Activated T-helper 1 cell treated with anti-CD3 and anti-CD28 coated beads, Interleukin-12 subunit alpha, Interleukin-12 subunit beta, Interleukin-2, Interleukin-4 antibody, amounts not matched to agents 30 ng/mL and 10 ng/mL and 1 ng/mL, durations not matched to agents 14 hours and 24 hours and 36 hours (primary cell): ENCODE measurements at regions not wholly inside any gene's neighbourhood (a gene's known extent, or its start where the extent isn't known, plus 50 kb on each side); places are given as distances from the start of the nearest gene placed in this dataset.

Experiments
- DNase-seq: peaks from one replicate; pipeline ENCODE4 v3.0.0; 2021; ENCODE audit warnings: low spot score
- H3K27ac Mint-ChIP-seq: one replicate; pipeline ENCODE4 v1.8.0; 2021; ENCODE audit warnings: mild to moderate bottlenecking, mixed read lengths
- H3K27me3 Mint-ChIP-seq: one replicate; pipeline ENCODE4 v1.8.0; 2022; ENCODE audit warnings: mild to moderate bottlenecking, moderate library complexity, mixed read lengths; ENCODE audit not compliant: insufficient read depth
- H3K36me3 Mint-ChIP-seq: one replicate; pipeline ENCODE4 v1.8.0; 2021; ENCODE audit warnings: low read depth, mixed read lengths
- H3K4me1 Mint-ChIP-seq: one replicate; pipeline ENCODE4 v1.8.0; 2021; ENCODE audit warnings: low read depth, mixed read lengths
- H3K4me3 Mint-ChIP-seq: one replicate; pipeline ENCODE4 v1.8.0; 2021; ENCODE audit warnings: mild to moderate bottlenecking, moderate library complexity, mixed read lengths
- H3K9me3 Mint-ChIP-seq: one replicate; pipeline ENCODE4 v1.8.0; 2021; ENCODE audit warnings: mixed read lengths
- intact Hi-C: fragments of 100-400 bp; cut with micrococcal nuclease; formaldehyde crosslinking; loops from one replicate; pipeline ENCODE4 v1.15.1; 2024

DNA sequence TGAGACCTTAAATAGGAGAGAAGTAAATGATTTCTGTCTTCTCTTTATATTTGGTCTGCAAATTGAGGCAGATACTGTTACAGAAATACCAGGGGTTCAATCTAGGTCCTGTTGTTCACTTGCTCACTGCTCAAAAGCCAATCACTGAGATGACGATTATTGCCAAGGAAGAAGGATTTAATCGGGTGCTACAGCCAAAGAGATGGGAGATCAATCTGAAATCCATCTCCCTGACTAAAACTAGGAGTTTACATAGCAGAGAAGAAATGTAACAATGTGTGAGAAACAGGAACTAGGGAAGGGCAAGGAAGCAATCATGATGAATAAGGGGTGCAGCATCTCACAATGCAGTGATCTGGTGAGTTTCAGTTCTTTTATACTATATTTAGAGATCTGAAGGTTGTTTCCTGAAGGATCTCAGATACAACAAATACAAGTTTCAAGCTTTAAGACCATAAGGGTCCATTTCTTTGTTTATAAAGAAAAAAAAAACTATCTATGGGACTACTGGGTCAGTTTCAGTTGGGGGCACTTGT lies 117.9 kb upstream of the FAM9B start:
- Mint-ChIP-seq H3K4me3 (no peak overlapping the region), H3K27ac (no peak overlapping the region), H3K36me3 (peaks cover 6% of the 10 kb centered on the region), H3K27me3 (no peaks in the 10 kb centered on the region), H3K4me1 (peaks cover 10% of the 10 kb centered on the region), H3K9me3 (peaks cover 17% of the 10 kb centered on the region)
- DNase-seq: no peak
- intact Hi-C loops: no loop called here

DNA sequence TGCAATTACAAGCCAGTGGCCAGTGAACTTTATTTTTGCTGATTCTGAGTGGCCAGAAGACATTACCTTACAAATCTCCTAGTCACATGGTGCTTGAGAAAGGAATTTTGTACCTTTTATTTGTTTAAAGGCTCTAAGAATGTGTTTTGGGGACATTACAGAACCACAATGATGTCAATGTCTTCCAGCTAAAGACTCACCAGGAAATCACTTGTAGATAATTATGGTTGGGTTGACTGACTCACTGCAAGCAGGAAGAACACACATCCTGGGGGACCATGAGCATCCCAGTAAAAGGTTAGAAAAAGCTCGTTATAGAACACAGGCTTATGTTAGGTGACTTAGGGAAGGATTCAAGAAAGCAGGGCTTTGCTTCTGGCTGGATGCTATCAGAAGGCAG lies 119.4 kb upstream of the FAM9B start:
- no peak overlapping the region for H3K4me3 Mint-ChIP-seq
- peaks cover 10% of the 10 kb centered on the region for H3K4me1 Mint-ChIP-seq
- intact Hi-C loops: loop anchor here (1.0 kb wide), 1 partner anchor 12 kb away; no protein-coding TSS in a partner anchor
- peak overlapping the region; percentile 67 for H3K27ac Mint-ChIP-seq
- no peak for DNase-seq
- H3K36me3 Mint-ChIP-seq: peaks cover 6% of the 10 kb centered on the region
- no peaks in the 10 kb centered on the region for H3K27me3 Mint-ChIP-seq
- peaks cover 17% of the 10 kb centered on the region for H3K9me3 Mint-ChIP-seq

DNA sequence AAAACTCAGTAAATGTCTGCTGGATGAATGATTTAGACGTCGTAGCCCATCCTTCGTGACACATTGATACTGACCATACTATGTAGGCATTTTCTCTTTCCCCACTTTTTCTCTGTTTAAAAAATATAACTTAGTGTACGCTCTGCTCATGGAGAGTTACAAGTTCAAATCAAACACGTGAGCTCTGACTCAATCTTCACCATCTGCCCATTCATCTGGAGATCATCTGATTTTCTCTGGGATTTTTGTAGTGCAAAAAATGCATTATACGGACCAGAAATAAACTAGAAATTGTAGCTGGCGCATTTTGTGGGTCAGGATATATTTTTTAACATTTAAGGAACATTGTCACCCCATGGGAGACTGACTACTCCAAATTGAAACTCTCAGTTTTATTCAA lies 124.7 kb upstream of the FAM9B start:
- H3K4me1 Mint-ChIP-seq: peaks cover 8% of the 10 kb centered on the region
- peaks cover 18% of the 10 kb centered on the region for H3K9me3 Mint-ChIP-seq
- H3K4me3 Mint-ChIP-seq: no peak overlapping the region
- peaks cover 7% of the 10 kb centered on the region for H3K36me3 Mint-ChIP-seq
- H3K27me3 Mint-ChIP-seq: no peaks in the 10 kb centered on the region
- intact Hi-C loops: no loop called here
- no peak for DNase-seq
- H3K27ac Mint-ChIP-seq: no peak overlapping the region

DNA sequence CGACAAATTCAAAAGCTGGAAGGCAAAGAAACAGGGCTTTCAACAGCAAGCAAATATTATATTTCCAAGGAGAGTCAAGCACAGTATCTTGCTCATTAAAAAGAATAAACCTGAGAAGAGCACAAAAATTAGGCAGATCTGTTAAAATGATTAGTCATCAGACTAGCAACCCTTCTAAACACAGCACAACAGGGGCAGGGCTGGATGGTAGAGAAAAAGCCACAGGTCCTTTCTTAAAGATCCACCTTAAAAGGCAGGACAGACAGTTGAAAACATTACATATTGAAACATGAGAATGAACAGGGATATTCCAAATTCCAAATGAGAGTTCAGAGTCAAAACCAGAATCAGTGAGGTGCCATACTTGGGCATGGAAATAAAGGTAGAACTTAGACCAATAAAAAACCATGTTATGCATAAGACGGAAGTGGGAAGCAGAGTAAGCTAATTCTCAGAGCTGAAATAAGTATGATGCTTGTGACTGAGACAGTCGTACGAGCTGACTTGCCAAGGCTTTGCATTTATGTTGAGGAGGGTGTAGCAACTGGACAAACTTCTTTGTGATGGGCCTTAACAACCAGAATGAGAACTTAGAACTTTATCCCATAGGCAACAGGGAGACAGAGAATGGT lies 126.9 kb upstream of the FAM9B start:
- peaks cover 6% of the 10 kb centered on the region for H3K36me3 Mint-ChIP-seq
- H3K4me1 Mint-ChIP-seq: peaks cover 20% of the 10 kb centered on the region
- intact Hi-C loops: loop anchor here (10.0 kb wide), 1 partner anchor 94 kb away; no protein-coding TSS in a partner anchor
- H3K9me3 Mint-ChIP-seq: peaks cover 13% of the 10 kb centered on the region
- DNase-seq: no peak
- H3K27ac Mint-ChIP-seq: no peak overlapping the region
- no peaks in the 10 kb centered on the region for H3K27me3 Mint-ChIP-seq
- H3K4me3 Mint-ChIP-seq: no peak overlapping the region

DNA sequence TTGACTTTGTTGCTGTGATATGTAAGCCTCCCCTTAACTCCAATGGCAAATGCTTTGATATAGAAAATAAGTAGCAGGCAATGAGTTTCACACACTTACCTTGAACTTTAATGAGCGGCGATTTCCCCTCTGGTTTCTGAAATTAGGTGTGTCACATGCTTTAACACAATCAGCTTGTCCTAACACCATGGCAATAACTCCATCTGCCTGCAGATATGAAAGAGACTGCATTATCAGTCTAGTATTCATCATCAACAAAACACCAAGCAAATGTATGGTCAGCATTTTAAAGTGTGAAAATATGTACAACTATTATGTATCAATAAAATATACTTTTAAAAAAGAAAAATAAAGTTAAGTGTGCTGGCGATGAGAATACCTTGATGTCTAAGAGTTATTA lies 128.8 kb upstream of the FAM9B start:
- no peak for DNase-seq
- intact Hi-C loops: loop anchor here (10.0 kb wide), 1 partner anchor 92 kb away; no protein-coding TSS in a partner anchor
- peaks cover 25% of the 10 kb centered on the region for H3K4me1 Mint-ChIP-seq

DNA sequence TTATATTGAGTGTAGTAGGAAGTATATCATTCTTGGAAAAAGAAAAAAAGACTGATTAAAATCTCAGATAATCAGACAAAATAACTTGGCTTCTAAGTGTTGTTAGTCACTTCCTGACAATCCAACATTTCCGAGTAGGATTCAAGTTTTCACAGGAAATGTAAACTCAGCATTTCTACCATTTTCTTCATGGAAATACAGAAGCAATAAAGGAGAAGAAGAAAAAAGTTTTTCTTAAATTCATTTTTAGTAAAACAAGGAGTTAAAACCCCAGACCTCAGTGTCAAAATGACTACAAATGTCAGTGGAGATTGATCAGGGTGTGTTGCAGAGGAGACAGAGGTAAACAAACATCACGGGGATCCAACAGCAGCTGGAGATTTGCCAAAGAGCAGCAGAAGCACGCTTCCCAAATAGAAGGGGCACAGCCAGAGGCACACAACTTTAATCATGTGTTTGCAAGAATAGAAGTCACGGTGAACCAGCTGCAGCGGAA lies 129.3 kb upstream of the FAM9B start:
- H3K9me3 Mint-ChIP-seq: peaks cover 16% of the 10 kb centered on the region
- no peak overlapping the region for H3K27ac Mint-ChIP-seq
- peaks cover 25% of the 10 kb centered on the region for H3K4me1 Mint-ChIP-seq

More for the DNA sequence above, 128.8 kb upstream of the FAM9B start:
- H3K9me3 Mint-ChIP-seq: peaks cover 16% of the 10 kb centered on the region
- H3K36me3 Mint-ChIP-seq: peaks cover 4% of the 10 kb centered on the region
- H3K27ac Mint-ChIP-seq: no peak overlapping the region
- H3K4me3 Mint-ChIP-seq: no peak overlapping the region
- no peaks in the 10 kb centered on the region for H3K27me3 Mint-ChIP-seq

DNA sequence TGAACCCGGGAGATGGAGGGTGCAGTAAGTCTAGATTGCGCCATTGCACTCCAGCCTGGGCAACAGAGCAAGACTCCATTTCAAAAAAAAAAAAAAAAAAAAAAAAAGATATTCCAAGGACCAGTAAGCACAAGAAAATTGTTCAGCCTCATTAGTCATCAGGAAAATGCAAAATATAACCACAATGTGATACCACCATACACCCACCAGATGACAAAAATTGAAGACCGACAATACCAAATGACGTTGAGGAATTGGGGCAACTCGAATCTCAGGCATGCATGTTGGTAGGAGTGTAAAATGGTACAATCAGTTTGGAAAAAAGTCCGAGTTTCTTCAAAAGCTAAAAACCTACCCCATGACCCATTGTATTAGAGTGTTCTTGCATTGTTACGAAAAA lies 130.2 kb upstream of the FAM9B start:
- Mint-ChIP-seq H3K4me1 (peaks cover 25% of the 10 kb centered on the region), H3K4me3 (no peak overlapping the region), H3K9me3 (peaks cover 20% of the 10 kb centered on the region), H3K27ac (no peak overlapping the region), H3K27me3 (no peaks in the 10 kb centered on the region), H3K36me3 (peaks cover 4% of the 10 kb centered on the region)
- DNase-seq: no peak
- intact Hi-C loops: loop anchor here (10.0 kb wide), 1 partner anchor 91 kb away; no protein-coding TSS in a partner anchor

More for the DNA sequence above, 129.3 kb upstream of the FAM9B start:
- intact Hi-C loops: loop anchor here (10.0 kb wide), 1 partner anchor 92 kb away; no protein-coding TSS in a partner anchor
- DNase-seq: no peak
- no peaks in the 10 kb centered on the region for H3K27me3 Mint-ChIP-seq
- H3K4me3 Mint-ChIP-seq: no peak overlapping the region
- H3K36me3 Mint-ChIP-seq: peaks cover 4% of the 10 kb centered on the region

DNA sequence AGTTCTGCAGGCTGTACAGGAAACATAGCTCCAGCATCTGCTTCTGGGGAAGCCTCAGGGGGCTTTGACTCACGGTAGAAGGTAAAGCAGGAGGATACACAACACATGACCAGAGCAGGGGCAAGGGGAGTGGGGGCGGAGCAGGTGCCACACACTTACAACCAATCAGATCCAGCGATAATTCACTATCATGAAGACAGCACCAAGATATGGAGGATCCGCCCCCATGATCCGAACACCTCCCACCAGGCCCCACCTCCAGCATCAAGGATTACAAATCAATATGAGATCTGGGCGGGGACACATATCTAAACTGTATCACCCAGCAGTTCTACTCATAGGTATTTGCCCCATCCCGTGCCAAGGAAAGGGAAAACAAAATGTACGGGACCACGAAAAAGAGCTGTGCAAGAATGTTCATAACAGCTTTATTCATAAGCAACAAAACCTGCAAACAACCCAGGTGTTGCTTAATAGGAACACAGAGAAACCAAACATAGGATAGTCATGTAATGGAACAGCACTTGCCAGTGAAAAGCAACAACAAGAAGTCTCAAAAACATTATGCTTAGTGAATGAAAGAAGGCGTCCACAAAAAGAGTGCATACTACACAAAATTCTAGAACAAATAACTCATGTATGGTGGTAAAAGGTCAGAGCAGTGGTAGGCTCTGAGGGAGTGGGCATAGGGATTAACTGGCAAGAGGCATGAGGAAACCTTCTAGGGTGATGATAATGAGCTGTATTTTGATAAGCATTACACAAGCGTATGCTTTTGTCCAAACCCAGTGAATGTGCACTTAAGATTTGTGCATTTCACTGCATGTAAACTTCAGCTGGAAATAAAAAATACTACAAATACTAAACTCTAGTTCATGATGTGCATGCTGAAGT lies 130.9 kb upstream of the FAM9B start:
- Mint-ChIP-seq H3K27me3 (no peaks in the 10 kb centered on the region), H3K27ac (peak overlapping the region; percentile 84), H3K4me1 (peaks cover 25% of the 10 kb centered on the region), H3K4me3 (no peak overlapping the region), H3K36me3 (peaks cover 4% of the 10 kb centered on the region), H3K9me3 (peaks cover 20% of the 10 kb centered on the region)
- no peak for DNase-seq
- intact Hi-C loops: loop anchor here (1.0 to 10.0 kb wide), 4 partner anchors 11 to 178 kb away; no protein-coding TSS in a partner anchor

DNA sequence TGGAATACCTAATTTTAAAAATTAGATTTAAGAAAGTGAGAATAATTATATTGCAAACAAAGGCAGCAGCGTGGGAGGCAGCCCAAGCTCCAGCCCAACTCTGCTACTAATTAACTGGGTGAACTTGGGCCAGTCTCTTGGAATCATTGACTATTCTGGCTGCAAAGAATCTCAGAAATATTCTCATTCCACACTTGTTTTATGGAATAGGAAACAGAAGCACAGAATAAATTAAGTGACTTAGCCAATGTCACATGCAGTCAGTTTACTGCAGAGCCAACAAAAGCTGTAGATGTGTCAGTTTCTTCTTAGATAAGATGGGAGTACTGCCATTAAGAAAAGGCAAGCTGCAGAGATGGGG lies 132.6 kb upstream of the FAM9B start:
- Mint-ChIP-seq H3K9me3 (peaks cover 8% of the 10 kb centered on the region), H3K27me3 (no peaks in the 10 kb centered on the region), H3K4me3 (no peak overlapping the region), H3K4me1 (peaks cover 20% of the 10 kb centered on the region), H3K36me3 (no peaks in the 10 kb centered on the region), H3K27ac (peak overlapping the region; percentile 23)
- intact Hi-C loops: loop anchor here (1.0 to 10.0 kb wide), 4 partner anchors 64 to 290 kb away; no protein-coding TSS in a partner anchor
- DNase-seq: no peak

DNA sequence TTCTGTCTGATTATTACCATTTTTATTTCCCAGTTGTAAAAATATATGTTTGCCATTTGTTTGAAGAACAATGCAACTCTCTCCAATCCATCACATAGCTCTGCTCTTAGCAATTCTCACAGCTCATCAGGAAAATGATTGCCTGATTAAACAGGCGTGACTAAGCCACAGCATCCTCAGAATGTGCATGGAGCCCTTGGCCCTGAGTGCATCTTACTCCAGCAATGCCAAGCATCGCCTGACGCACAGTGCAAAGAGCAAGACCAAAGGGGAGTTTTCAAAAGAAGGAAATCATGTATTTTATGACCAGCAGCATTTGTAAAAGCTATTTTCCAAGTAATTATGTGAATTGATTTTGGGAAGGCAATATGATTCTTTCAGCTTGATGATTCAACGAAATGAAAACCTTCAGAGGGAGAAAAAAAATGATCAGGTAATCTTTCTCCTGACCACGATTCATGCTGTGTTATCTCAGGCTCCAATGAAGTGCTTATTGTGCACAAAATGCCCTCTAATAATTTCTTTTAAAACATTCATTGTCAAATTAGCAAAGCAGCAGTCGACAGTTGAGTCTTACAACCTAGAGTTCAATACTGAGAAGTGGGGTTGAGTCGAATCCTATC lies 138.0 kb upstream of the FAM9B start:
- intact Hi-C loops: no loop called here
- H3K9me3 Mint-ChIP-seq: peaks cover 4% of the 10 kb centered on the region
- H3K27ac Mint-ChIP-seq: no peak overlapping the region
- no peaks in the 10 kb centered on the region for H3K36me3 Mint-ChIP-seq
- DNase-seq: no peak
- H3K4me1 Mint-ChIP-seq: no peaks in the 10 kb centered on the region
- no peak overlapping the region for H3K4me3 Mint-ChIP-seq
- H3K27me3 Mint-ChIP-seq: no peaks in the 10 kb centered on the region

DNA sequence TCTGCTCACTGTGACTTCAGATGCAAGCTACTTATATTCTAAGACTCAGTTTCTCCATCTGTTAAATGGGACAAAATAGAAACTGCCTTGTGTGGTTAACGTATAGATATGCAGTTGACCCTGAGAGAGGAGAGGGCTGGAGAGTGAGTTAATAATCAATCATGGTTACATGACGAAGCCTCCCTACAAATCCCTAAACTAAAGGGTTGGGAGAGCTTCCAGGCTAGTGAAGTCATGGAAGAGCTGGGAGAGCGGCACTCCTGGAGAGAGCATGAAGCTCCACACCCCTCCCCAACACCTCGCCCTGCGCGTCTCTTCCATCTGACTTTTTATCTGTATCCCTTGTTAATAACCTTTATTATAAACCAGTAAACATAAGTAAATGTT lies 138.5 kb upstream of the FAM9B start:
- no peaks in the 10 kb centered on the region for H3K4me1 Mint-ChIP-seq
- no peaks in the 10 kb centered on the region for H3K27me3 Mint-ChIP-seq
- no peak for DNase-seq

DNA sequence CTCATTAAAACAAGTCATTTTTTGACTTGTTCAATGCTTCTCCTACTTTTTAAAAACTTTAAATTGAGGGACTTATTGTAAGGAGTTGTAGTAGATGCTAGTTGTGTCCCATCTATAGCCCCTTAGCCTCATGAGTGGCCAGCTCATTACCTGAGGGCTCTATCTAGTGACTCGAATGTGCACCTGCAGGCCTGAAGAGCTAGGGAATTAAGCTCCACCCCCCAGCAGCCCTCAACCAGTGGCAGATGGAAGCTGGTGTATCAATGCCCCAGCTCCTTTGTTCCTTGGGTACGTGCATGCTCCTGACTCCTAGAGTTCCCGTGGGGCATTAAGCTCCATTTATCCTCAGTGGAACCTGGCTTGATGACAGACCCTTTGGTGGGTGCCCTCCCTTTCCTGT lies 146.7 kb upstream of the FAM9B start:
- no peak for DNase-seq
- no peak overlapping the region for H3K4me3 Mint-ChIP-seq
- H3K27ac Mint-ChIP-seq: no peak overlapping the region
- no peaks in the 10 kb centered on the region for H3K36me3 Mint-ChIP-seq
- no peaks in the 10 kb centered on the region for H3K27me3 Mint-ChIP-seq
- intact Hi-C loops: no loop called here
- H3K9me3 Mint-ChIP-seq: no peaks in the 10 kb centered on the region
- no peaks in the 10 kb centered on the region for H3K4me1 Mint-ChIP-seq

More for the DNA sequence above, 138.5 kb upstream of the FAM9B start:
- intact Hi-C loops: no loop called here
- Mint-ChIP-seq H3K9me3 (peaks cover 4% of the 10 kb centered on the region), H3K4me3 (no peak overlapping the region), H3K27ac (no peak overlapping the region), H3K36me3 (no peaks in the 10 kb centered on the region)
